Right lobe of liver (tissue), 4 donors: ENCODE measurements at regions not wholly inside any gene's neighbourhood (a gene's known extent, or its start where the extent isn't known, plus 50 kb on each side); places are given as distances from the start of the nearest gene placed in this dataset.

Experiments
- CTCF ChIP-seq, 4 donors: fragments of 200-600 bp in 3 of 4; fragments of 450-650 bp in 1 of 4; IDR thresholded peaks; one replicate each; pipeline versions ENCODE4 v1.5.1 to v1.8.0; 2016 to 2022; ENCODE audit warnings: antibody characterized with exemption in 4 of 4, mild to moderate bottlenecking in 2 of 4
- POLR2A ChIP-seq: fragments of 450-650 bp; IDR thresholded peaks from one replicate; pipeline ENCODE4 v1.6.1; 2017; ENCODE audit warnings: antibody characterized with exemption, mild to moderate bottlenecking
- donor health status: DM: no; HTN: no; CAD: no.
- donor health status: DM: no; HTN: no; CAD: no.
- donor health status: DM: no; HTN: yes; CAD: no.

- TF ChIP-seq CTCF (IDR thresholded peaks at IDR 0.05) (no peak), POLR2A (no peak)
Observed at GRCh38 chr20:19827818-19828217, 69.8 kb downstream of the RIN2 start.
